Activated B cell treated with CpG ODN at 0.5 μM for 24 hours (primary cell): ENCODE measurements at regions not wholly inside any gene's neighbourhood (a gene's known extent, or its start where the extent isn't known, plus 50 kb on each side); places are given as distances from the start of the nearest gene placed in this dataset.

Experiments
- ATAC-seq: fragments of 200-7000 bp; cut with Tn5 transposase; one replicate; pipeline ENCODE4 v1.10.0; 2021; ENCODE audit warnings: low read depth, mild to moderate bottlenecking, moderate library complexity
- CTCF ChIA-PET: fragments of 350-600 bp; sonication (Branson Sonifier 250); formaldehyde crosslinking; loops from one replicate; lab custom pipeline; 2021; ENCODE audit warnings: antibody characterized with exemption; lab: Charles Lee
- POLR2A ChIA-PET: fragments of 350-600 bp; sonication (Branson Sonifier 250); formaldehyde crosslinking; loops from one replicate; lab custom pipeline; 2021; ENCODE audit warnings: antibody characterized with exemption; lab: Charles Lee
- DNase-seq: peaks from one replicate; pipeline ENCODE4 v3.0.0; 2022
- H3K27ac Mint-ChIP-seq: one replicate; pipeline ENCODE4 v1.8.0; 2020; ENCODE audit warnings: mixed read lengths
- H3K27me3 Mint-ChIP-seq: one replicate; pipeline ENCODE4 v1.8.0; 2021; ENCODE audit warnings: mixed read lengths
- H3K36me3 Mint-ChIP-seq: one replicate; pipeline ENCODE4 v1.8.0; 2021; ENCODE audit warnings: low read depth, mixed read lengths
- H3K4me1 Mint-ChIP-seq: one replicate; pipeline ENCODE4 v1.8.0; 2021; ENCODE audit warnings: mixed read lengths
- H3K4me3 Mint-ChIP-seq: one replicate; pipeline ENCODE4 v1.8.0; 2020; ENCODE audit warnings: mild to moderate bottlenecking, mixed read lengths
- H3K9me3 Mint-ChIP-seq: one replicate; pipeline ENCODE4 v1.8.0; 2020; ENCODE audit warnings: mixed read lengths
- CTCF ChIP-seq: fragments of 200-600 bp; IDR thresholded peaks from one replicate; pipeline ENCODE4 v1.8.0; 2022; ENCODE audit warnings: antibody characterized with exemption, mild to moderate bottlenecking
- intact Hi-C: fragments of 100-400 bp; cut with micrococcal nuclease; formaldehyde crosslinking; loops from one replicate; pipeline ENCODE4 v1.15.1; 2024

DNA sequence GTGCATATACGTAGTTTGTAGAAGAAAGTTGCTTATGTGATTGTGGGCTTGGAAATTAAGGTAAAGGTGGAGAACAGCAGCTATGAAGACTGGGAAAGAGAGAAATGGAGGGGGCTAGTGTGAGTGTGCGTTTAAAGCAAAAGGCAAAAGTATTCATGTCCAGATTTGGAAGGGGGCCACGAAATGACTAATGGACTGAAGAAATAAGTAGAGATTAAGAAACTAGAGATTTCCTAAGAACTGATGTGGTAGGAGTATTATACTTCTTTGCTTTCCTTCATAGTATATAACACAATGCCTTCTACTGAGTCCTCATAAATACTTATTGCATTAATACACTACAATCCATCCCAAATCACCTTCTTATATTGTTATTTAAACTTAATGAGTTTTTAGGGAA, 298.6 kb upstream of the NOVA1 start:
- ChIA-PET CTCF (no interaction called here), POLR2A (no interaction called here)
- Mint-ChIP-seq H3K4me1 (no peaks in the 10 kb centered on the region), H3K27me3 (no peaks in the 10 kb centered on the region), H3K4me3 (no peak overlapping the region), H3K9me3 (peaks cover 7% of the 10 kb centered on the region), H3K36me3 (no peaks in the 10 kb centered on the region), H3K27ac (no peak overlapping the region)
- intact Hi-C loops = no loop called here
- TF ChIP-seq CTCF = no peak
- ATAC-seq (no peak), DNase-seq (no peak)

DNA sequence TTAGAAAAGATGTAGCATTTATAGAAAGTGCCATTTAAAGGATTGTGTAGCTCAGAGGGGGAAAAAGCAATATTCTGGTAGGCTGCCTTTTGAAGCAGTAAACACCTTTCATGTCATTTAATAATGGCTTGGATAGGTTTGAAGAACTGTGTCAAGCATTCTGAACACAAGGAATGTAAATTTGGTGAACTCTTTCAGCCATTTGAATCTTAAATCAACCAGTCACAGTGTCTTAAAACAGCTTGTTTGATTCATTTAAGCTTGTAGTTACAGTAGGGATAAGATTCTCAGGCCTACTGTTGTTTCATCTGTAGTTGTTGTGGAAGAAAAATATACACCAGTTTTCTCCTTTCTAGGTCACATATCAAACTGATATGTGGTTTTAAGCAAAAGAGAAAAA, 299.4 kb upstream of the NOVA1 start:
- intact Hi-C loops = no loop called here
- Mint-ChIP-seq H3K9me3 (peaks cover 5% of the 10 kb centered on the region), H3K36me3 (no peaks in the 10 kb centered on the region), H3K27ac (no peak overlapping the region), H3K4me3 (no peak overlapping the region), H3K4me1 (no peaks in the 10 kb centered on the region), H3K27me3 (no peaks in the 10 kb centered on the region)
- no peak for TF ChIP-seq CTCF
- CTCF ChIA-PET = no interaction called here
- POLR2A ChIA-PET = no interaction called here
- DNase-seq (no peak), ATAC-seq (no peak)

DNA sequence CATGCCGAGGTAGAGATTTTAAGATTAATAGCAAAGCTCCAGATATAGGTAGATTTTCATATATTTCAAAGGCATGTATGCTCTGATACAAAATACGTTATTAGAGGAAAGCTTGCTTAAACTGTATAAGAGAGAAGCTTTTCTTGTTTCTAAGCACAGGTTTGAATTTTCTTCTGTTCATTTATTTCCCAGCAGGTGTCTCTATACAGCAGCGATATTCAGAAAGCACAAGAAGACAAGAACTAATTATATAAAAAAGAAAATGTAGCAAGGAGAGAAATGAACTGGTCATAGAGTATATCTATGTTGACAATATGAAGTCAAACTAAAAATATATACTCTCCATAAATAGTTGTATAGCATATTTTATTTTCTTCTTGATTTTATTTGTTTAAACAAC, 307.4 kb upstream of the NOVA1 start:
- Mint-ChIP-seq H3K4me1 (no peaks in the 10 kb centered on the region), H3K36me3 (no peaks in the 10 kb centered on the region), H3K27ac (no peak overlapping the region), H3K27me3 (no peaks in the 10 kb centered on the region), H3K4me3 (no peak overlapping the region), H3K9me3 (peaks cover 3% of the 10 kb centered on the region)
- ChIA-PET POLR2A (no interaction called here), CTCF (interaction anchor here (1.3 kb wide), 1 partner anchor 10 kb away, joined by 3 read pairs; no protein-coding TSS in a partner anchor)
- intact Hi-C loops = no loop called here
- no peak for DNase-seq
- no peak for TF ChIP-seq CTCF
- no peak for ATAC-seq

DNA sequence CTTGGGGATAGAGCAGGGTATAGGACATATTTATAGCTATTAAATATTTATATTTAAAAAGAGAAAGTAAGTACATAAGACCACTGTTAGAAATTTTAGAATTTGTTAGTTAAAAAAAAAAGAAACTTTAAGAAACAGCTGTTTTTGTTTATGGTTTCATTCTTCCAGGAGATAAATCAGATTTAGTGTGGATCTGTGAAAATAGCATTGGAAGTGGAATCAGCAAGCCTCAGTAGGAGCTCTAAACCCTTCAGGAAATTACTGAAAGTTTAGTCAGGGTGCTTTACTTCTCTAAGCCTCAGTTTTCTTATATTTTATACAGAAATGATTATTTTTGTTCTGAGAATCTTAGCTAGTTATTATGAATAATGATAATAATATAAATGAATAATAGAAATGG, 316.0 kb upstream of the NOVA1 start:
- no peak overlapping the region for H3K4me3 Mint-ChIP-seq
- no peaks in the 10 kb centered on the region for H3K27me3 Mint-ChIP-seq
- no peaks in the 10 kb centered on the region for H3K4me1 Mint-ChIP-seq
- H3K36me3 Mint-ChIP-seq = no peaks in the 10 kb centered on the region
- intact Hi-C loops = no loop called here
- POLR2A ChIA-PET = no interaction called here
- no peak for TF ChIP-seq CTCF
- H3K9me3 Mint-ChIP-seq = no peaks in the 10 kb centered on the region
- CTCF ChIA-PET = no interaction called here
- H3K27ac Mint-ChIP-seq = no peak overlapping the region
- no peak for ATAC-seq
- no peak for DNase-seq

- no peak overlapping the region for H3K4me3 Mint-ChIP-seq
- H3K9me3 Mint-ChIP-seq = peaks cover 4% of the 10 kb centered on the region
- intact Hi-C loops = no loop called here
- no peak for DNase-seq
- CTCF ChIA-PET = no interaction called here
- H3K4me1 Mint-ChIP-seq = no peaks in the 10 kb centered on the region
- H3K27me3 Mint-ChIP-seq = no peaks in the 10 kb centered on the region
- no peak for TF ChIP-seq CTCF
- no peaks in the 10 kb centered on the region for H3K36me3 Mint-ChIP-seq
- POLR2A ChIA-PET = no interaction called here
- H3K27ac Mint-ChIP-seq = no peak overlapping the region
- ATAC-seq = no peak
Observed at GRCh38 chr14:26917086-26917485, 319.3 kb upstream of the NOVA1 start.
